ENCODE measurements at regions not wholly inside any gene's neighbourhood (a gene's known extent, or its start where the extent isn't known, plus 50 kb on each side); places are given as distances from the start of the nearest gene placed in this dataset.

GRCh38 chr12:86743875-86744536 lies 487.8 kb upstream of the MGAT4C start:
- TF ChIP-seq CTCF (IDR thresholded peaks at IDR 0.05; ENCODE audit: low read length) = no peak
- TF ChIP-seq EZH2 (IDR thresholded peaks at IDR 0.05; ENCODE audit: borderline replicate concordance, low read length) = no peak

Measured in OCI-LY1 (cell line).